C4-2B (cell line): ENCODE measurements at regions not wholly inside any gene's neighbourhood (a gene's known extent, or its start where the extent isn't known, plus 50 kb on each side); places are given as distances from the start of the nearest gene placed in this dataset.

ENCODE experiments used
- ZFX ChIP-seq: fragments of 450-650 bp; IDR thresholded peaks from 2 replicates; pipeline ENCODE4 v1.6.1; 2017
- TF ChIP-seq, protein P1 (sequence below): fragments of 450-650 bp; conservative IDR thresholded peaks from 2 replicates; pipeline ENCODE4 v1.5.1; 2017; ENCODE audit warnings: mild to moderate bottlenecking

DNA sequence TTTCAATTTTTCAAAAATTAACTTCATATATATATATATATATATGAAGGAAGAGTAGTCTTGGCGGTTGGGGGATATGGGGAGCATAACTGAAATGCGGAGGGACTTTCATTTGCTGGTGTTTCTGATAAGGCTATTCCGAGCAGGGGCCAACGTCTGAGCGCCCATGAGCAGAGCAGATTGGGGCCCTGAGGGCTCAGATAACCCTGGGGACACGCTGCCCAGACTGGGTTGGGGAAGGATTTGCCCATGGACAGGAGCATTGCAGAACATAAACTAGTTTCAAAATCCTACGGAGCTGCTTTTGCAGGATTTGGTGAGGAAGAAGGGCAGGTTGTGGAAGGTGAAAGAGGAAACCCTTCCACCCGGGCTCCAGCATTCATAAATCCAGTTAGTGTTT is 240.2 kb downstream of the IRX1 start:
- TF ChIP-seq, protein P1, sequence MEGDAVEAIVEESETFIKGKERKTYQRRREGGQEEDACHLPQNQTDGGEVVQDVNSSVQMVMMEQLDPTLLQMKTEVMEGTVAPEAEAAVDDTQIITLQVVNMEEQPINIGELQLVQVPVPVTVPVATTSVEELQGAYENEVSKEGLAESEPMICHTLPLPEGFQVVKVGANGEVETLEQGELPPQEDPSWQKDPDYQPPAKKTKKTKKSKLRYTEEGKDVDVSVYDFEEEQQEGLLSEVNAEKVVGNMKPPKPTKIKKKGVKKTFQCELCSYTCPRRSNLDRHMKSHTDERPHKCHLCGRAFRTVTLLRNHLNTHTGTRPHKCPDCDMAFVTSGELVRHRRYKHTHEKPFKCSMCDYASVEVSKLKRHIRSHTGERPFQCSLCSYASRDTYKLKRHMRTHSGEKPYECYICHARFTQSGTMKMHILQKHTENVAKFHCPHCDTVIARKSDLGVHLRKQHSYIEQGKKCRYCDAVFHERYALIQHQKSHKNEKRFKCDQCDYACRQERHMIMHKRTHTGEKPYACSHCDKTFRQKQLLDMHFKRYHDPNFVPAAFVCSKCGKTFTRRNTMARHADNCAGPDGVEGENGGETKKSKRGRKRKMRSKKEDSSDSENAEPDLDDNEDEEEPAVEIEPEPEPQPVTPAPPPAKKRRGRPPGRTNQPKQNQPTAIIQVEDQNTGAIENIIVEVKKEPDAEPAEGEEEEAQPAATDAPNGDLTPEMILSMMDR = no peak
- TF ChIP-seq ZFX = no peak
